Left ventricle myocardium inferior (tissue), 1 donor: ENCODE measurements at regions not wholly inside any gene's neighbourhood (a gene's known extent, or its start where the extent isn't known, plus 50 kb on each side); places are given as distances from the start of the nearest gene placed in this dataset.

Experiments used
- DNase-seq: peaks from one replicate; pipeline ENCODE4 v3.0.0-alpha.2; 2020
- H3K27ac ChIP-seq: fragments of 200-600 bp; replicated peaks from 2 replicates; pipeline ENCODE4 v1.8.0; 2021
- H3K27me3 ChIP-seq: fragments of 200-600 bp; 2 replicates; pipeline ENCODE4 v1.8.0; 2021; ENCODE audit warnings: low read depth
- H3K36me3 ChIP-seq: fragments of 200-600 bp; 2 replicates; pipeline ENCODE4 v1.8.0; 2021
- H3K4me1 ChIP-seq: fragments of 200-600 bp; 2 replicates; pipeline ENCODE4 v1.8.0; 2021
- H3K4me3 ChIP-seq: fragments of 200-600 bp; 2 replicates; pipeline ENCODE4 v1.8.0; 2021; ENCODE audit warnings: mild to moderate bottlenecking, moderate library complexity
- H3K9me3 ChIP-seq: fragments of 200-600 bp; replicated peaks from 2 replicates; pipeline ENCODE4 v1.8.0; 2021
- CTCF ChIP-seq: fragments of 200-600 bp; IDR thresholded peaks from 2 replicates; pipeline ENCODE4 v1.8.0; 2021; ENCODE audit warnings: antibody characterized with exemption, mild to moderate bottlenecking, borderline replicate concordance
- intact Hi-C: fragments of 100-400 bp; cut with micrococcal nuclease; formaldehyde crosslinking; loops from one replicate; pipeline ENCODE4 v1.11.0; 2022
- donor health status: DM: no; HTN: yes; CAD: no; lungs with severe emphysema.

GRCh38 chr11:31967404-31968130 lies 123.3 kb upstream of the RCN1 start:
- Histone ChIP-seq H3K27me3 (peaks cover 17% of the 10 kb centered on the region), H3K27ac (no peak overlapping the region), H3K36me3 (no peaks in the 10 kb centered on the region), H3K4me3 (no peak overlapping the region), H3K9me3 (no peaks in the 10 kb centered on the region), H3K4me1 (peaks cover 7% of the 10 kb centered on the region)
- TF ChIP-seq CTCF: no peak
- DNase-seq: no peak
- intact Hi-C loops: no loop called here

- Histone ChIP-seq H3K4me3 (no peak overlapping the region), H3K4me1 (peaks cover 7% of the 10 kb centered on the region), H3K36me3 (no peaks in the 10 kb centered on the region), H3K27me3 (peaks cover 14% of the 10 kb centered on the region), H3K9me3 (no peaks in the 10 kb centered on the region), H3K27ac (no peak overlapping the region)
- no peak for DNase-seq
- TF ChIP-seq CTCF: no peak
- intact Hi-C loops: no loop called here
Observed at GRCh38 chr11:31966846-31967245, 124.0 kb upstream of the RCN1 start.

- no peak for TF ChIP-seq CTCF
- DNase-seq: no peak
- intact Hi-C loops: no loop called here
- no peak overlapping the region for H3K27ac ChIP-seq
- H3K4me3 ChIP-seq: no peak overlapping the region
- peaks cover 7% of the 10 kb centered on the region for H3K4me1 ChIP-seq
- H3K27me3 ChIP-seq: peaks cover 9% of the 10 kb centered on the region
- no peaks in the 10 kb centered on the region for H3K9me3 ChIP-seq
- no peaks in the 10 kb centered on the region for H3K36me3 ChIP-seq
Observed at GRCh38 chr11:31964181-31964580, 126.7 kb upstream of the RCN1 start.

GRCh38 chr11:31960126-31960525 lies 130.7 kb upstream of the RCN1 start:
- intact Hi-C loops: no loop called here
- TF ChIP-seq CTCF: no peak
- DNase-seq: no peak

GRCh38 chr11:31959716-31960115 lies 131.2 kb upstream of the RCN1 start:
- intact Hi-C loops: no loop called here
- no peak overlapping the region for H3K27ac ChIP-seq
- TF ChIP-seq CTCF: no peak

More at GRCh38 chr11:31960126-31960525, 130.7 kb upstream of the RCN1 start:
- Histone ChIP-seq H3K36me3 (no peaks in the 10 kb centered on the region), H3K27me3 (no peaks in the 10 kb centered on the region), H3K4me3 (no peak overlapping the region), H3K27ac (no peak overlapping the region), H3K9me3 (no peaks in the 10 kb centered on the region), H3K4me1 (peaks cover 6% of the 10 kb centered on the region)

More at GRCh38 chr11:31959716-31960115, 131.2 kb upstream of the RCN1 start:
- no peaks in the 10 kb centered on the region for H3K27me3 ChIP-seq
- H3K9me3 ChIP-seq: no peaks in the 10 kb centered on the region
- H3K4me3 ChIP-seq: no peak overlapping the region
- H3K36me3 ChIP-seq: no peaks in the 10 kb centered on the region
- no peak for DNase-seq
- H3K4me1 ChIP-seq: peaks cover 6% of the 10 kb centered on the region
